HG03139 (cell line): ENCODE measurements at regions not wholly inside any gene's neighbourhood (a gene's known extent, or its start where the extent isn't known, plus 50 kb on each side); places are given as distances from the start of the nearest gene placed in this dataset.

Experiments used
- ATAC-seq: cut with Tn5 transposase; IDR thresholded peaks from one replicate; pipeline ENCODE4 v1.9.1; 2021; ENCODE audit not compliant: unreplicated experiment

DNA sequence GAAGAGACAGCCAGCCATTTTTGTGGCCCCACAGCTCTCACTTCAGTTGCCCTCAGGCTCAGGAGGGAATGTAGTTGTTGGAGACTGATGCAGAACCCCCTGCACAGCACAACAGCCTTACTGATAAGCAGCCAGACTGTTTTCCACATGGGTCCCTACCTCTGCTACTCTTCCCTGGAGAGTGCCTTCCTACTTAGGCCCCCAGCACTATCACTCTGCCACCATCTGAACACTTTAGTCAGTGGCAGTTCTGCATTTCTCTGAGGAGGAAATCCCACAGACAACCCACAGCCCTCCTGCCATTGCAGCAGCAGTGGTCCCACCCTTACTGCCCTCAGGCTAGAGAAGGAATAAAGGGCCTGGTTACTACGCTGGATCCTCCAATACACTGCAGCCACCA is 61.8 kb upstream of the PTPRD start:
- ATAC-seq = no peak

DNA sequence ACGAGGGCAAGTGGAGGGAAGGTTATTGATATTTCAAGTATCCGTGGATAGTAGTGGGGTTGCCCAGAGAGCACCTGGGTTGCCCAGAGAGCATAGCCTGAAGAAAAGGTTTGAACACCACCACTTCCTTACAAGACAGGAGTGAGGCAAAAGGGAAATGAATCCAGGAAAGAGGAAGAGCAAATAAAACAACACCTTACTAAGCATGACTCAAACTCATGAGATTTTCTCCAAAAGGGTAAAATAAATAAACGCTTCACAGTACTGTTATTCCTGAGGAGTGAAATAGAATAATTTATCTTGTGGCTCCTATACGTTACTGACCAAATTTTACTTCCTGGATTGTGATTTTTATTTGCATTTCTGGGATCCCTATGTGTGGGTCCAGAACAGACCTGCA is 65.2 kb upstream of the PTPRD start:
- no peak for ATAC-seq

DNA sequence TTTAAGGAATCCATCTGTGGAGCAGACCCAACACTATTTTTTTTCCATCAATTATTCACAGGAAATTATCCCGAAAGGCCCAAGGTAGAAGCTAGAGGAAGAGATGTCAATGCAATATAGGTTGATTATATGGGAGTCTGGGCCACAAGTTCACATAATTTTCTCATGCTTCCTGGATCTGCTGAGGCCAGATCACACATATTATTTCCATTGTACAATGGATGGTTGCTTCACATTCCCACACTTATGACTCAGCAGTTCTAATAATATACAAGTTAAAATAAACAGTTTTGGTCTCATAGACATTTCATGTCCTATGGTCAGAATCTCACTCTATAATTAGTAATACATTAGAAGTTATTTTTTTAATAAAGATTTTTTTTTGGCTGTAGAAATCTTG is 66.0 kb upstream of the PTPRD start:
- ATAC-seq = no peak

DNA sequence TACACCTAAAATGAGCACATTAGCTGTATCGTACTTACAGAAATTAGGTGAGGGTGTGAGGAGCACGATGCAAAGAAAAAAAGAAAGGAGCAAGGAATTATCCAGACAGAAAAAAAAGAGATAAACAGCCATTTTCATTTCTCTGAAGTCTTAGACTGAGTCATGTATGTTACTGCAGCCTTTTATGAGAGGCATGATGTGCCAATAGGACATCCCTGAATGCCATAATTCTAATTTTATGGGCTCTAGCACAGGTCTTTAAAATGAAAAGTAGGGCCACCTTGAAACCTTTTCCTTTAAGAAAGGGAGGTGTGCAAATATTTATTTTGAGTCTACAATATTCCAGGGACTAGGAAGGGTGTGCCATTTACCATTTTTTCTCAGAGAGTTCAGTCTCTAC is 74.1 kb upstream of the PTPRD start:
- ATAC-seq = no peak

DNA sequence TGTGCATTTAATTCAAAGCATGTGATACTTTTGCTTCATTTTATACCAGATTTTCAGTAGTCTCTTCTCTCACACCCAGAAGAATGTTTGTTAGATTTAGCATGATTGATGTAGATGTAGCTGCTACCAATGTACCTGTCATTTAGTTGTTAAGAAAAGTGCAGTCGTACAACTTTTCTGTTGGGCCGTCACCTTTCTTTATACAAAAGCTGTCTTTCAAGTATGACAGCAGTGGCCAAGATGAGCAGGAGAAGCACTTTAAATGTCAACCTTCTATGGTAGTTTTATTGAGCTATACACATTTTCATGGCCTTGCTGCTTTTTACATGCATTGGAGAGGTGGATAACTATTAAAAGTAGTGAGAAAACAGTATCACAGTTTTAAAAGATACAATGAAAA is 77.7 kb upstream of the PTPRD start:
- no peak for ATAC-seq

DNA sequence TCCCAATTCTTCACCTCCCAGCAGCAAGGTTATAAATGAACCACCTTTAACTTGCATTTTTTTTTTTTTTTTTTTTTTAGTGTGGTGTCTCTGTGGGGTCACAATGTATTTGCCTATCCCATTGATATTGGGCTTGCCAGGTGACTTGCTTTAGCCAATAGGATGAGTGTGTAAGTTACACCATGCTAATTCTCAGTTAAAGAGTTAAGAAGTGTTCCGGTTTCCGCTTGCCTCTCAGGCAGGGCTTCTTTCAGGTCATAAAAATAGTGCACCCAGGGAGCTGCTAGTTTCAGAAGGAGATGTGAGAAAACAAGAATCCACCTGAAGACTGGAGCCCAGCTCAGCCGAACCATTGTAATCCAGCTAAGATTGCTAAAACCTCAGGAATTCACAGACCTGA is 84.2 kb upstream of the PTPRD start:
- no peak for ATAC-seq

DNA sequence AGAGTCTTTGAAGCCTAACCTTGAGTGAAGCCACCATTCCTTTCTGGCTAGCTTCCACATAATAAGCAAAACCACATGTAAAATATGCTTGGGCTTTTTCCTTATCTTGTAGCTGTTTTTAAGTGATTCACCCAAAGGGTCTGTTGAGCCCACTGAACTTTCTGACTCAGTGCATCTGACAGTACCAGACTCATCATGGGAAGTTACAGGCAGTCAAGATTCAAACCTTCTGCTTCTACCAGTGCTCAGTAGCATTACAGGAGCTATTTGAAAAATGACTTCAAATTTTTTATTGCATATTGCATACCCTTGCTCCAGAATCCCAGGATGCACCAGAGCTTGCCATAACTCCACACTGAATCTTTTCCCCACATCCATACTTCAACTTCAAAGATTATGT is 87.5 kb upstream of the PTPRD start:
- ATAC-seq = no peak

DNA sequence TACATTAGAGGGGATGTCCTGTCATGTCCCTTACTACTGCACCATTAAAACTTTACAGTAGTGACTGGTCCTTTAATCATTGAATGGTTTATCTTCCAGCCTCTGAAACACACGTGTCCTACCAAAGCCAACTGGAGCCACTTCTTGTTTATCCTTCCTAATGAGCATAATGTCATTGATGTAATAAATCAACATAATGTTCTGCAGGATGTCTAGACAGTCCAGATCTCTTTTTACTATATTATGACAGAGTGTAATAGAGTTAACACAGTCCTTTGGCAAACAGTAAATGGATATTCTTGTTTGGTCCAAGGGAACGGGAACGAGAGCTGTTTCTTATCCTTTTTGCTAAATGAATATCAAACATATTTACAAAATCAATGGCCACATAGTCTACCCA is 88.1 kb upstream of the PTPRD start:
- ATAC-seq = no peak

DNA sequence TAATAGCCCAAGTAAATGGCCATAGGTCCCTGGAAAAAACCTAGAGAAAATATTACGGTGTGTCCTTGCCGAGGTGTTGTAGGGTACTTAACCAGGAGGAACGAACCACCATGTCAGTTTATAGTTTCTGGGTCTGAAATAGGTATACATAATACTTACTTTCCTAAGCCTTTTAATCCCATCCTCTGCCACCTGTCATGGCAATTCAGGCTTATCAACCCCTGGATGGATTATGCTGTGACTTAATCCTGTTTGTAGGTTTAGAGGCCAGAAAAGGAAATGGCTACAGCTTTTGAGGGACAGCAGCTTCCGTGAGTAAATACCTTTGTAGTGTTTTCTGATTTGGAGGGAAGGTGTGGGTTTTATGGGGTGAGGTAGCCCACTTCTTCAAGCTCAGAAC is 89.1 kb upstream of the PTPRD start:
- no peak for ATAC-seq

DNA sequence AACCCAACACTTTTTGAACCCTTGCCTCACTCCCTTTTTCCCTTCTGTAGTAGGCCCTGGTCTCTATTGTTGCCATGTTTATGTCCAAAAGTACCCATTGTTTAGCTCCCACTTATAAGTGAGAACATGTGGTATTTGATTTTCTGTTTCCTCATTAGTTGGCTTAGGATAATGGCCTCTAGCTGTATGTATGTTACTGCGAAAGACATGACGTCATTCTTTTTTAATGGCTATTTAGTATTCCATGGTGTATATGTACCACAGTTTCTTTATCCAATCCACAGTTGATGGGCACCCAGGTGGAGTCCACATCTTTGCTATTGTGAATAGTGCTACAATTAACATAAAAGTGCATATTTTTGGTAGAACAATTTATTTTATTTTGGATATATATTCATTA is 90.3 kb upstream of the PTPRD start:
- ATAC-seq = no peak

DNA sequence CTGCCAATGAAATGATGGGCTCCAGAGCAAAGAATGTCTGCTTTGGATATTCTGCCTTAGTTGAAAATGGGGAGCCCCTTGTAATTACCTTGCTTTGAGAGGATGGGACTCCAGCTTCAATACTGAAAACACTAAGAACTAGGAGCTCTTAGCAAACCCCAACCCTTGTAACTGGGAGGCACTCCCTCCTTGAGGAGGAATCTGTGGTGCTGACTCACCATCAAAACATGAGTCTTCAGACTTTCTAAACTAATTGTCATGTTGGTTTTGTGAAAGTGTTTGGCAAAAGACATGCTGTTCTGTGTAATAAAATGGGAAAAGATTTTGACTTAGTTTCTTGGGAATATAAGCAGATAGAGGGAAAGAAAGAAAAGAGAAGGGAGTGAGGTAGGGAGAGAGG is 91.9 kb upstream of the PTPRD start:
- ATAC-seq = no peak

DNA sequence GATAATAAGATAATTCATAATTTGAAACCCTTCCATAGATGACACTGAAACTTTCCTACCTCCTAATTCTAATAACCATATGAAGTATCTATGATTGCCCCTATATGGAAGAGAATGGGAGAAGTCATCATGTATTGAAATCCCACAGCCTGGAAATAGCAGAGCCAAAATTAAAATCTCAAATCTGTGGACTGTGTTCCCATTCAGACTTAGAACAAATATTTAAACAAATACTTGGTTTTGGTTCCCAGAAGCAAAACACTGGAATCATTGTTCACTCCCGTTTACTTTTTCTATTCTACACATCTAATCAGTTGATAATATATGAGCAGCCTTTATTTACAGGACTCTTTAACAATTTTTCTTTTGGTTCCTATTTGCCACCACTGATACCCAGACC is 92.6 kb upstream of the PTPRD start:
- no peak for ATAC-seq

DNA sequence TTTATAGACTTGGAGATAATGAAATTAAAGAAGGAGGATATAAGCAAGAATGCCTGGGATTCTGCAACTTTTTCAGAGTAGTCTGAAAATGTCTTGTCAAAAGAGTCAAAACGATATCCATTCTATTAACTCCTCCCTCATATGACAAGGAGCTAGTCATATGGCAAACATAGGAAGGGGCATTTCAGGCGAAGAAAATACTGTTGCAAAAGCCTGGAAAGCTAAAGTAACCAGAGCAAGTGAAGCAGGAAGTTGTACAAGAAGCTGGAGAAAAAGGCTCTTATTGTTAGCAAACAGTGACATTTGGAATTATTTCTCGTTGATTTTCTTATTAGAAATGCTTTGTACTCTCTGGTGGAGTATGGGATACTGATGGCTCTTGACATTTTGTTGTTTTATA is 94.0 kb upstream of the PTPRD start:
- ATAC-seq = no peak

DNA sequence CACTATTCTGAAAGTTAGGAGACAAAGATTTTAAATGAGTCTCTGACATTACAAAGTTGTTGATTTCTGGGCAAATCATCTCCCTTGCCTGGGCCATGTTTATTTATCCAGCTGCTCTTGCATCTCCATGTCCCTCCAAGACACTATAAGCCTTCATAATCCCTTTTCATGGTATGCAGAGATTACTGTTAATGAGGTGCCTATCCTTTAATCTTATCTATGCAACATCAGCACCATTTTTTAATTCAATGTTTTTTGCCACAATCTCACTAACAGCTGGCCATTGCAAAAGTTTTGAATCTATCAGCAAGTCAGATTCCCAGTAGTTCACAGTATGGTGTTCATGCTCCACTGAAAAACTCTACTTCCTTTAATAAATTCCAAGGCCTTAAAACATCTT is 108.5 kb upstream of the PTPRD start:
- no peak for ATAC-seq

DNA sequence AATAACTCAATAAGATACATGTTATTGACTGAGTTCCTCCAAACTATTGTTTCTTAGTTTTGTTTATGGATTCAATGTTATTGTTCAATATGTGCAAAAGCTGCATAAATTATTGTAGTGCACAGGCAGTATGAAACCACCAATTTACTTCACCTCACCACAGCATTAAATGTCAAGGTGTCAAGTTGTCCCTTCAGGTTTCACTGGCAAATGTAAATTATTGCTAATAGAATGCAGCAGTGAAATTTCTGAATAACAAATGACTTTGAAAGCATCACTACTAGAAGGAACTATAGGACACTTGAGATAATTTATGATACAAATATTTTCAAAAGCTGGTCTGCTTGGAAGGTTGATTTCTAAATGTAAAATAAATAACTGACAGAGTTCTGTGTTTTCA is 116.4 kb upstream of the PTPRD start:
- no peak for ATAC-seq

DNA sequence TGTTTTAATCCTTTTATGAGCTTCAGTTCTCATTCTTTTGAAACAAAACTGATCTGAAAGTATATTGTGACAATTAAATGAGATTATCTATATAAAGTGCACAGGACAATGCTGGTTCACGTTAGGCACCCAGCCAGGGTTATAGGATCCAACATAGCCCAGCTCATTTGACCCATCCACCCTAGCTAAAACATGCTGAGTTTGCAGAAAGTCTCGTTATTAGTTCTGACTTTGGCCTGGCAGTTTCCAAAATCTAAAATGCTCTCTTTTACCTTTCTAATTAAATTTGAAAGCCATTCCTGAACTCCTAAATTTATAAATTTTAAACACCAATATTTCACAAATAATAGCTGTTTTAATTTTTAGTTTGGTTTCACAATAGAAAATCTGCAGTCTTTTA is 131.9 kb upstream of the PTPRD start:
- no peak for ATAC-seq

DNA sequence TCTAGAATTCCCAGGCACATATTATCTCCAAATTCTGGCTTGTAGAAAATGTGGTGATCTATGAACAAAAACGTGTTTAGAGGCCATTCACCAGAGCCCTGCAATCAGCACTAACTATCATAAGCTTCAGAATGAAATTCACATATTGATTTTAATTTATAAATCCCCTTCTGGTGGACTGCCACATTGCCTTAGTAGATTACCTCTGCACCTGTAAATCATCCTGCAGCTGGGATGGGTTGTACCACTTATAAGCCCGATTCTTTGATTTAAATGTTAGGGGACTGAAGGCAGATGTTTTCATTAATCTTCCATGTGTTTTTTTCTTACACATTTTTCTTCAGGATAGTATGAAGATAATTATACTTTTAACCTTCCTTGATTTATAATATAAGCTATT is 140.7 kb upstream of the PTPRD start:
- no peak for ATAC-seq

DNA sequence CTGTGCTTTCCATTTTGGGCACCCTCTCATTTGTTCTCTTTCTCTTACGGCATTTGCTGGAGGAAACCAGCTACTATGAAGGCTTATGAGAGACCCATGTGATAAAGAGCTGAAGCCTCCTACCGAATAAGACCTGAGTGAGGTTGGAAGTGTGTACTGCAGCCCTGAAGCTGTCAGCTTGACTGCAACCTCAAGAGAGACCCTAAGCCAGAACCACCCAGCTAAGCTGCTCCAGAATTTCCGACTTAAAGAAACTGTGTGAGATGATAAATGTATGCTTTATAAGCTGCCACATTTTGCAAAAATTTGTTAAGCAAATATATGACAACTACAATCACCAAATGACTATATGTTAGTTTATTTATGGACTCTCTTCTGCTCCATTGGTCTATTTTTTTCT is 151.7 kb upstream of the PTPRD start:
- no peak for ATAC-seq

DNA sequence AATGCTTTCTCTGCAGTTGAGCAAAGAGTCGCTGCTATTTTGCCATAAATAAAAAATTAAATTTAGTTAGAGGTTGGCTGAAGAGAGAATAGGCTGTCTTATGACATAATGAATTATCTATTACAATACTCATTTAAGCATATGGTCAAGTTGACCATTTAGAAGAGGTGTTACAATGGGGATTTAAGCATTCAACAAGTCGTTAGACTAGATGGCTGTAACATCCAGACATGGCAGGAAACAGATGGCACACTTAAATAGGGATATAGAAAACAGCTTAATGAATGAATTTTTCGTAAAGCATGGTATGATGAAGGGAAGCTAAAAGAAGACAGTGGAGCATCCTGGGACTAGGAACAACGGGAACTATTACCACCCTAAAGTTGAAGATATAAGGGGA is 160.3 kb upstream of the PTPRD start:
- no peak for ATAC-seq

DNA sequence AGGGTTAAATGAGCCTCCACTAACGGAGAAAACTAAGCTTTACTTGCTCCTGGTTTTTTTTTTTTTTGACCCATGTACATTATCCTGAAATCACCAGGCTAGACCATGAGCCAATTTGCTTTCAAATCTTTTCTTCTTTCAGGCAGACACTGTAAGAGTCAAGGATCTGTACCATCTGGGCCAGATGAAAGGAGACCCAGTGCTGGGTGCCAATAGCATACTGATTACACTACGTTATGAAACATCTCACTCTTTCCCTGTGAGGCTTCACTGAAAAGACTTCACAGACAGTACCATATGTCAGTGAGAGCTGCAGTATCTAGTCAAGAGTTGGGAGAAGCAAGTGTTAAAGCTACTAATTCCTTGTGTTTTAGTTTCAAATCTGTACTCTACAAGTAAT is 161.2 kb upstream of the PTPRD start:
- ATAC-seq = no peak

DNA sequence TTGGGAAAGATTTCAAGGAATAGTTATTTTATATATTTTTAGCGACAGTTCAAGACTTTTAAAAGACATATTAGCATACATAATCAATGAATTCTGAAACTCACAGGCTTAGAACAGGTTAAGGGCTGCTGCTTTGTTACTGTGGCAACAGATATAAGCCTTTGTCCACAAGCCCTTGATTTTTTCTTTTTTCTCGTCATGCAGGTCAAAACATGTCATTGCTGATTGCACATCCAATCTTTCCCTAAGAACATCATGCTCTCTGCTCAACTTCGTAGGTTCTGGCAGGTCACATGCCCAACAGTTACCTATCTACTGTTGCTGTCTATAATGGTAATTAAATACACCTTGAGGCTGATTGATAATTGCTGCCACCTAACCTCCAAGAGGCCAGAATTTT is 172.5 kb upstream of the PTPRD start:
- no peak for ATAC-seq

DNA sequence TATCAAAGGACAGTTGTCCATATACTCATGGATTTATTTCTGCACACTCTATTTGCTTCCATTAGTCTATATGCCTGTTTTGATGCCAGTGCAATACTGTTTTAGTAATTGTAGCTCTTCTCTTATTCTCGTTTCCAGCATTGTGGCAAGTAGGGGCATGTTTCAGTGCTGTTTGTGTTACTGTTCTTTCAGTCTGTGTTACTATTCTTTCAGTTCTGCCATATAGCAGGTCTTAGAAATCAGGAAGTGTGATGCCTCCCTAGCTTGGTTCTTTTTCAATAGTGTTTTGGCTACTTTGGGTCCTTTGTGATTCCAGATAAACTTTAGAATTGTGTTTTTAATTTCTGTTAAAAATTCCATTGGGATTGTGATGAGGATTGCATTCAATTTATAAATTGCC is 180.5 kb upstream of the PTPRD start:
- no peak for ATAC-seq

DNA sequence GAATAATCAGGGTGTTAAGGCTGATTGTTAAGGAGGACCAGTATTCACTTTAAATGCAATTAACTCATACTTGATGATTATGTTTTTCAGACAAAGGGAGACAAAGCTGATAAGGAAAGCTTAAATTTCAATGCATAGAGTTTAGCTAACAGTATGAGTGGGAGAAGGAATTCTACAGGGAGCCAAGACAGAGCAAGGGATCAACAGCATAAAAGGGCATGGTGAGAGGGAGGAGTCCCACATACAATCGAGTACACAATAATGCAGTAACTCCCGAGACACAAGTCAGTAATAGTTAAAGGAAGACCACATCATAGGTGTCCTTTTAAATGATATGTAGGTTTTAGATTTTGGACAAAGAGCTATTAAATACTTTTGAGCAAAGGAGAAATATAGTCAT is 191.7 kb upstream of the PTPRD start:
- no peak for ATAC-seq

DNA sequence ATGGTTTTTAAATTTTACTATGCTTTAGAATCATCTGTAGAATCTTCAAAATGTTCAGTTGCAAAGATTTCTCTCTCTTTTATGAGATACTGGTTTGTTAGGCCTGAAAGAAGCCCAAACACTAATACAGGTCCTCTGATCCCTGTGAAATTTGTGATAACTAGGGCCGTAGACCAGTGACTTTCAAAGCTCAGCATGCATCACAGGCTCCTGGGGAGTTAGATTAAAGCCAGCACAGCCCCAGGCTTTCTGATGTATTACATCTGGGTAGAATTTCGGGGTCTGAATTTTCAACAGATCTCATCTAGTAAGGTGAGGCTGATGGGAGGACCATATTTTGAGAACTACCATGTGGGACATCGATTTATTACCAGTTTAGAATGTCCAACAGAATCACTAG is 194.1 kb upstream of the PTPRD start:
- ATAC-seq = no peak
